PC-9 (cell line): ENCODE measurements at regions not wholly inside any gene's neighbourhood (a gene's known extent, or its start where the extent isn't known, plus 50 kb on each side); places are given as distances from the start of the nearest gene placed in this dataset.

Experiments
- EZH2 ChIP-seq: fragments of 200-600 bp; sonication (generic); IDR thresholded peaks from 2 replicates; pipeline ENCODE4 v1.8.0; 2017; ENCODE audit warnings: antibody characterized with exemption, low read depth
- TF ChIP-seq, protein P1 (sequence below): fragments of 200-600 bp; sonication (generic); conservative IDR thresholded peaks from 2 replicates; pipeline ENCODE4 v1.6.1; 2017; ENCODE audit warnings: mixed run types, antibody characterized with exemption, mild to moderate bottlenecking, moderate library complexity

DNA sequence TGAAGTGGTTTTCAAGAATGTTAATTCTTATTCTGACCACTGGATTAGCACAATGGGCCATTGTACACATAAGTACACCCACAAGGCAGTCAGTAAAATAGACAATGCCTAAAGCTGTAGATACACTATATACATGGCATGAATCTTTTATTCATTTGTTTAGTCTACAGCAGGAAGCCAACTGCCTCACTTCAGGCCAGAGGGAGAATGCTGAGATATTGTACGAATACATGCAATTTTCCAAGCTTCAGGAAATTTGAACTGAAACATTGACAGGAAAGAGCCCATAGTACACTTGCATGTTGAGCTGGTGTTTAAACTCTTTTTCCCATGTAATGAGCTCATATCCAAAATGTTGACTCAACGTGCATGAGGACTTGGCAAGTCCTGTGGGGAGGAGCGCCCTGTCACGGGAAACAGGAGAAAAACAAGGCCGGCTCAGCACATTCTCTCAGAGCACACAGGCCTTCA is 111.6 kb upstream of the CYP1B1 start:
- TF ChIP-seq, protein P1, sequence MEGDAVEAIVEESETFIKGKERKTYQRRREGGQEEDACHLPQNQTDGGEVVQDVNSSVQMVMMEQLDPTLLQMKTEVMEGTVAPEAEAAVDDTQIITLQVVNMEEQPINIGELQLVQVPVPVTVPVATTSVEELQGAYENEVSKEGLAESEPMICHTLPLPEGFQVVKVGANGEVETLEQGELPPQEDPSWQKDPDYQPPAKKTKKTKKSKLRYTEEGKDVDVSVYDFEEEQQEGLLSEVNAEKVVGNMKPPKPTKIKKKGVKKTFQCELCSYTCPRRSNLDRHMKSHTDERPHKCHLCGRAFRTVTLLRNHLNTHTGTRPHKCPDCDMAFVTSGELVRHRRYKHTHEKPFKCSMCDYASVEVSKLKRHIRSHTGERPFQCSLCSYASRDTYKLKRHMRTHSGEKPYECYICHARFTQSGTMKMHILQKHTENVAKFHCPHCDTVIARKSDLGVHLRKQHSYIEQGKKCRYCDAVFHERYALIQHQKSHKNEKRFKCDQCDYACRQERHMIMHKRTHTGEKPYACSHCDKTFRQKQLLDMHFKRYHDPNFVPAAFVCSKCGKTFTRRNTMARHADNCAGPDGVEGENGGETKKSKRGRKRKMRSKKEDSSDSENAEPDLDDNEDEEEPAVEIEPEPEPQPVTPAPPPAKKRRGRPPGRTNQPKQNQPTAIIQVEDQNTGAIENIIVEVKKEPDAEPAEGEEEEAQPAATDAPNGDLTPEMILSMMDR = no peak
- TF ChIP-seq EZH2 = no peak
